Uterus (tissue), 3 donors: ENCODE measurements at regions not wholly inside any gene's neighbourhood (a gene's known extent, or its start where the extent isn't known, plus 50 kb on each side); places are given as distances from the start of the nearest gene placed in this dataset.

Experiments used
- DNase-seq, 2 donors: peaks; one replicate each; pipeline ENCODE4 v3.0.0-alpha.2; 2019 to 2020
- H3K27ac ChIP-seq, 2 donors: fragments of 200-600 bp; sonication (generic); 1 replicate in 1 of 2; 2 replicates in 1 of 2; pipeline ENCODE4 v1.5.1; 2016 to 2018
- H3K27me3 ChIP-seq, 2 donors: fragments of 200-600 bp; sonication (generic); one replicate each; pipeline ENCODE4 v1.5.1; 2018 to 2019; ENCODE audit warnings: control low read depth in 1 of 2
- H3K36me3 ChIP-seq, 2 donors: fragments of 200-600 bp; sonication (generic); one replicate each; pipeline ENCODE4 v1.5.1; 2019; ENCODE audit warnings: control low read depth in 1 of 2
- H3K4me1 ChIP-seq, 2 donors: fragments of 200-600 bp; sonication (generic); one replicate each; pipeline ENCODE4 v1.5.1; 2018 to 2019; ENCODE audit warnings: control low read depth in 1 of 2
- H3K4me3 ChIP-seq, 2 donors: fragments of 200-600 bp; sonication (generic); 1 replicate in 1 of 2; 2 replicates in 1 of 2; pipeline ENCODE4 v1.5.1; 2018 to 2019; ENCODE audit warnings: mild to moderate bottlenecking in 1 of 2
- H3K9me3 ChIP-seq, 2 donors: fragments of 200-600 bp; sonication (generic); one replicate each; pipeline ENCODE4 v1.5.1; 2019; ENCODE audit warnings: control low read depth in 1 of 2
- POLR2A ChIP-seq, 2 donors: fragments of 450-650 bp; IDR thresholded peaks; one replicate each; pipeline ENCODE4 v1.6.1; 2016; ENCODE audit warnings: antibody characterized with exemption in 2 of 2, mild to moderate bottlenecking in 1 of 2, moderate library complexity in 1 of 2
- intact Hi-C: fragments of 100-400 bp; cut with DNase I; formaldehyde crosslinking; loops from one replicate; pipeline ENCODE4 v1.15.1; 2023; ENCODE audit warnings: low total_unique reads
- TF ChIP-seq, protein P1 (sequence below), 4 experiments: fragments of 200-600 bp in 2 of 4; fragments of 450-650 bp in 2 of 4; sonication (generic) in 2 of 4; IDR thresholded peaks; one replicate each; pipeline ENCODE4 v1.5.1; 2016 to 2019; ENCODE audit warnings: antibody characterized with exemption in 4 of 4, mild to moderate bottlenecking in 2 of 4, moderate library complexity in 1 of 4
- donor health status: DM: yes; HTN: yes; CAD: no.

DNA sequence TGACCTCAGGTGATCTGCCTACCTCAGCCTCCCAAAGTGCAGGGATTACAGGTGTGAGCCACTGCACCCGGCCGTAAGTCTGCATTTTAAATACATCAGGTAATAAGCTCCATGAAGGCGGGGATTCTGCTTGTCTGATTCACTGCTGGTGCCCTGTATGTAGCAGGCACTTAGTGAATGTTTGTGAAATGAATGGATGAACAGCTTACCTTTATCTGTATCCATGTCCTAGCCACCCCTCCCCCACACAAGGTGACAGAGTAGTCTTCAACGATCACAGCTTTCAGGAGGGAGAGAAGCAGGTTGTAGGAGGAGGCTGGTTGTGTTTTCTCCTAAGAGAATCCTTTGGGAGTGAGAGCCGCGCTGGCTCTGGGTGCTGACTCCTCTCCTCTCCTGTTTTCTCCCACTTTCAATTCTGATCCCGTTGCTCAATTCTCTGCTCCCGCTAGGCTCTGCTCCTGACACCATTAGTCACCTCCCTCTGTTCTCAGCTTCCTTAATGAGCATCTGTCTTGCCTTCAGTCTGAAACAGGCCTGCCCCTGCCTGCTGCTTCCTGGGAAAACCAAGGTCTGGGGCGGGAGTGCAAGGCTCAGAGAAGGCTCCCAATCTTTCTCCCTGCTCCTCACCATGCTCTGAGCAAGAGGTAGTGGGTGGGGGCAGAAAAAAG lies 88.8 kb upstream of the CTNNA1 start:
- no peak for DNase-seq
- no peaks in the 10 kb centered on the region for H3K9me3 ChIP-seq
- no peak overlapping the region for H3K4me3 ChIP-seq
- intact Hi-C loops = no loop called here
- no peaks in the 10 kb centered on the region for H3K27me3 ChIP-seq
- no peak overlapping the region for H3K27ac ChIP-seq
- TF ChIP-seq, protein P1, sequence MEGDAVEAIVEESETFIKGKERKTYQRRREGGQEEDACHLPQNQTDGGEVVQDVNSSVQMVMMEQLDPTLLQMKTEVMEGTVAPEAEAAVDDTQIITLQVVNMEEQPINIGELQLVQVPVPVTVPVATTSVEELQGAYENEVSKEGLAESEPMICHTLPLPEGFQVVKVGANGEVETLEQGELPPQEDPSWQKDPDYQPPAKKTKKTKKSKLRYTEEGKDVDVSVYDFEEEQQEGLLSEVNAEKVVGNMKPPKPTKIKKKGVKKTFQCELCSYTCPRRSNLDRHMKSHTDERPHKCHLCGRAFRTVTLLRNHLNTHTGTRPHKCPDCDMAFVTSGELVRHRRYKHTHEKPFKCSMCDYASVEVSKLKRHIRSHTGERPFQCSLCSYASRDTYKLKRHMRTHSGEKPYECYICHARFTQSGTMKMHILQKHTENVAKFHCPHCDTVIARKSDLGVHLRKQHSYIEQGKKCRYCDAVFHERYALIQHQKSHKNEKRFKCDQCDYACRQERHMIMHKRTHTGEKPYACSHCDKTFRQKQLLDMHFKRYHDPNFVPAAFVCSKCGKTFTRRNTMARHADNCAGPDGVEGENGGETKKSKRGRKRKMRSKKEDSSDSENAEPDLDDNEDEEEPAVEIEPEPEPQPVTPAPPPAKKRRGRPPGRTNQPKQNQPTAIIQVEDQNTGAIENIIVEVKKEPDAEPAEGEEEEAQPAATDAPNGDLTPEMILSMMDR (IDR thresholded peaks at IDR 0.05) = no peak
- no peak for TF ChIP-seq POLR2A (IDR thresholded peaks at IDR 0.05)
- H3K4me1 ChIP-seq = no peaks in the 10 kb centered on the region
- H3K36me3 ChIP-seq = no peaks in the 10 kb centered on the region

DNA sequence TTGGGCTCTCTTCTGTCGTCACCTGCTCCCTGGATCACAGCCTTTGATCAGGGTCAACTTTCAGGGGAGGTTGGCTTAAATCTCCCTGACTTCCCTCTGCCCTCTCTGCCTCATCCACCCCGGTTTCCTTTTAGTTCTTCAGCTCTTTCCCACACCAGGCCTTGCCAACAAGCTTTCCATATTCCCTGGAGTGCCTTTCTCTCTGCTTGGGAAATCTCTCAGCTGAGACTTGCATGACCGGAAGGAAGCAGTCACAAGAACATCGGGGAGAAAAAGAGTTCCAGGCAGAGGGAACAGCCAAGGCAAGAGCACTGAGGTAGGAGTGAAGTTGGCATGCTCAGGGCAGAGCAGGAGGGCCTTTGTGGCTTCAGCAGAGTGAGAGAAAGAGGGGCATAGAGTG lies 88.4 kb upstream of the HSPA9 start:
- DNase-seq = no peak

DNA sequence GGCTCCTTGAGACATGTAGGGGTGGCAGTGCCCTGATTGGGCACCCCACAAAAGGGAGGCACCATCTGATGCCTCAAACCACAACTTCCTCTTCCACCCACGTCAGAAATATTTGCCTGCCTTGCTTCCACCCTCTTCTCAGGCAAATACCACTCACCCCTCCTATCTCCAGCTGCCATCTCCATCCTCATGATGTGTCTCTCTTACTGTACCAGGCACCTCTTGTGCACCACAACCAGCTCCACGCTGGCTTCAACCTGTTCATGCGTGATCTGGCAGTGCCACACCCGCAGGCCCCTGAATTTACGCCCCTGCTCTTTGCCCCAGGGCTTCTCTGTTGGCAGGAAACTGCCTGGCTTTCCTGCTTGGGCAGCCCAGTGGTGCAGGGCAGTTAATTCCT lies 87.8 kb upstream of the HSPA9 start:
- no peak for DNase-seq
- H3K9me3 ChIP-seq = no peaks in the 10 kb centered on the region
- H3K36me3 ChIP-seq = no peaks in the 10 kb centered on the region
- no peak overlapping the region for H3K4me3 ChIP-seq
- H3K27me3 ChIP-seq = no peaks in the 10 kb centered on the region
- no peak overlapping the region for H3K27ac ChIP-seq
- H3K4me1 ChIP-seq = no peaks in the 10 kb centered on the region
- intact Hi-C loops = no loop called here
- TF ChIP-seq, protein P1 (IDR thresholded peaks at IDR 0.05) = no peak
- no peak for TF ChIP-seq POLR2A (IDR thresholded peaks at IDR 0.05)

More for the DNA sequence above, 88.4 kb upstream of the HSPA9 start:
- Histone ChIP-seq H3K27ac (no peak overlapping the region), H3K36me3 (no peaks in the 10 kb centered on the region), H3K9me3 (no peaks in the 10 kb centered on the region), H3K27me3 (no peaks in the 10 kb centered on the region), H3K4me1 (no peaks in the 10 kb centered on the region), H3K4me3 (no peak overlapping the region)
- intact Hi-C loops = no loop called here
- TF ChIP-seq, protein P1 (IDR thresholded peaks at IDR 0.05) = no peak
- TF ChIP-seq POLR2A (IDR thresholded peaks at IDR 0.05) = no peak

DNA sequence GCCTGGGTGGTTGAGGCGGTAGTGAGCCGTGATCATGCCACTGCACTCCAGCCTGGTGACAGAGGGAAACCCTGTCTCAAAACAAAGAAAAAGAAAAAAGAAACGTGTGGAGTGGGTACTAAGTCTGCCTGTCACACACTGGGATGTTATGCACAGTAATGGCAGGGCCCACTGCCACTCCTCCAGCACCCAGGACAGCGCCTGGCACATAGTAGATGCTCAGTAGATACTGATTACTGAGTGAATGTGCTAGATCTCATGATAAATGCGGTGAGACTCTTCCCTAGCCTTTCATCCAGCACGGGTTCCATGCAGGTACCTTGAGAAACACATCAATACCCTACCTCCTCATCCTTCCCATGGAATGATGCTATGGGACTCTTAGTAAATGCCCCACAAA lies 87.4 kb upstream of the HSPA9 start:
- Histone ChIP-seq H3K36me3 (no peaks in the 10 kb centered on the region), H3K4me3 (no peak overlapping the region), H3K9me3 (no peaks in the 10 kb centered on the region), H3K4me1 (no peaks in the 10 kb centered on the region), H3K27me3 (no peaks in the 10 kb centered on the region), H3K27ac (no peak overlapping the region)
- intact Hi-C loops = no loop called here
- TF ChIP-seq, protein P1 (IDR thresholded peaks at IDR 0.05) = no peak
- no peak for TF ChIP-seq POLR2A (IDR thresholded peaks at IDR 0.05)
- DNase-seq = no peak

DNA sequence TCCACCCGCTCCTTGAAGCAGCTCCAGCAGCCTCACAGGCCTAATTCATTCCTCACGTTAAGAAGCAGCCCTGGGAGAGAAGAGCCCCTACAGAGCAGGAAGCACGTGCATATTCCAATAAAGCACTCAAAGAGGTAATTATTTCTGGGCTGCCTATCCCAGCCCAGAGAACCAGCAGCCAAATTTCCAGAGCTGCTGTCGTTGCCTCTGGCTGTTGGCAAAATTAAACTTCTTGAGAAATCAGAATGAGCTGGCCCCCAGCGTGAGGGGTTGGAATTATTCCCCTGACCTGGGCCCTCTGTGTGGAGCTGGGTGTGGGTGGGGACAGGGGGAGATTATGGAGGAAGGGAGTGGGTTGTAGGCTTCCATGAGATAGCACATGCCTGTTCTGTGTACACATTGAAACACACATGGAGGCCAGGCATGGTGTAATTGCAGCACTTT lies 86.8 kb upstream of the HSPA9 start:
- Histone ChIP-seq H3K36me3 (no peaks in the 10 kb centered on the region), H3K27ac (no peak overlapping the region), H3K9me3 (no peaks in the 10 kb centered on the region), H3K4me3 (no peak overlapping the region), H3K27me3 (no peaks in the 10 kb centered on the region), H3K4me1 (no peaks in the 10 kb centered on the region)
- no peak for TF ChIP-seq POLR2A (IDR thresholded peaks at IDR 0.05)
- TF ChIP-seq, protein P1 (IDR thresholded peaks at IDR 0.05) = no peak
- intact Hi-C loops = no loop called here
- no peak for DNase-seq
